Neural crest cell (in vitro differentiated cells): ENCODE measurements at regions not wholly inside any gene's neighbourhood (a gene's known extent, or its start where the extent isn't known, plus 50 kb on each side); places are given as distances from the start of the nearest gene placed in this dataset.

Source experiments
- DNase-seq: peaks from one replicate; pipeline ENCODE4 v3.0.0; 2021; ENCODE audit warnings: low read depth, mixed read lengths, low spot score
- H3K27ac Mint-ChIP-seq: one replicate; pipeline ENCODE4 v1.8.0; 2021; ENCODE audit warnings: mild to moderate bottlenecking, mixed read lengths; ENCODE audit not compliant: unreplicated experiment
- H3K27me3 Mint-ChIP-seq: 2 replicates; pipeline ENCODE4 v1.8.0; 2021; ENCODE audit warnings: low read depth, mild to moderate bottlenecking, mixed read lengths
- H3K36me3 Mint-ChIP-seq: 2 replicates; pipeline ENCODE4 v1.8.0; 2021; ENCODE audit warnings: low read depth, mild to moderate bottlenecking, mixed read lengths
- H3K4me1 Mint-ChIP-seq: 2 replicates; pipeline ENCODE4 v1.8.0; 2021; ENCODE audit warnings: mixed read lengths
- H3K4me3 Mint-ChIP-seq: one replicate; pipeline ENCODE4 v1.8.0; 2021; ENCODE audit warnings: mild to moderate bottlenecking, mixed read lengths
- H3K9me3 Mint-ChIP-seq: 2 replicates; pipeline ENCODE4 v1.8.0; 2021; ENCODE audit warnings: mixed read lengths
- TF ChIP-seq, protein P1 (sequence below): fragments of 200-600 bp; sonication (generic); conservative IDR thresholded peaks from 2 replicates; pipeline ENCODE4 v1.5.0; 2021; ENCODE audit warnings: antibody characterized with exemption, mild to moderate bottlenecking

DNA sequence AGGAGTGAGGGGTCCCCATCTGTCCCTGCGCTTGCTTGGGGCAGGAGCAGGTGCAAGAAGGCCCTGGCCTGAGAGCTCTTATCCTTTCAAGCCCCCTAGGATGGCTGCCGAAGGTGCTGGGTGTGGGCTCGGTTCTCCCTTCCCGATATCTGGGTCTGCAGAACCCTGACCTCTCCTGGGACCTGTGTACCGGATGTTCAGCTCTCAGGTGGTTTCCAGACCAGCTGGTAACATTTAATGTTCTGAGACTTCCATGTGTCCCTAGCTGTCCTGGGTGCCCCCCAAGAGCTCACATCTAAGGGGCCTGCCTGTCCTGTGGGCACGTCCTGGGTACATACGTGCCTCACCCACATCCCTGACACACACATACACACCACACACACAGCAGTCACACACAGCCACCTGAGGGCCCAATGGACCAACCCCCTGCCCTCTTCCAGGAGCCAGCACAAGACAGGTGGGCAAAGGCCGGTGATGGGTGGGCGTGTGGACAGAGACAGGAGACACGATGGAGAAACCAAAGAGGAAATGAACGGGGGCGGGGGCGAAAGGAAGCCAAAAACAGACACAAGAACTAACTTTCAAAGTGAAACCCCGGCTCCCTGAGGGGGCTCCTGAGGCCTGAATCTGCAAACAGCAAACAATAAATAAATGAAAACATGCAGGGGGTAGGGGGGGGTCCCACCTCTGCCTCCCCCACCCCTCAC lies 124.3 kb downstream of the PTPRS start:
- H3K36me3 Mint-ChIP-seq, result peaks cover 50% of the 10 kb centered on the region
- H3K9me3 Mint-ChIP-seq, result no peaks in the 10 kb centered on the region
- TF ChIP-seq, protein P1, sequence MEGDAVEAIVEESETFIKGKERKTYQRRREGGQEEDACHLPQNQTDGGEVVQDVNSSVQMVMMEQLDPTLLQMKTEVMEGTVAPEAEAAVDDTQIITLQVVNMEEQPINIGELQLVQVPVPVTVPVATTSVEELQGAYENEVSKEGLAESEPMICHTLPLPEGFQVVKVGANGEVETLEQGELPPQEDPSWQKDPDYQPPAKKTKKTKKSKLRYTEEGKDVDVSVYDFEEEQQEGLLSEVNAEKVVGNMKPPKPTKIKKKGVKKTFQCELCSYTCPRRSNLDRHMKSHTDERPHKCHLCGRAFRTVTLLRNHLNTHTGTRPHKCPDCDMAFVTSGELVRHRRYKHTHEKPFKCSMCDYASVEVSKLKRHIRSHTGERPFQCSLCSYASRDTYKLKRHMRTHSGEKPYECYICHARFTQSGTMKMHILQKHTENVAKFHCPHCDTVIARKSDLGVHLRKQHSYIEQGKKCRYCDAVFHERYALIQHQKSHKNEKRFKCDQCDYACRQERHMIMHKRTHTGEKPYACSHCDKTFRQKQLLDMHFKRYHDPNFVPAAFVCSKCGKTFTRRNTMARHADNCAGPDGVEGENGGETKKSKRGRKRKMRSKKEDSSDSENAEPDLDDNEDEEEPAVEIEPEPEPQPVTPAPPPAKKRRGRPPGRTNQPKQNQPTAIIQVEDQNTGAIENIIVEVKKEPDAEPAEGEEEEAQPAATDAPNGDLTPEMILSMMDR, result no peak
- peak overlapping the region; percentile 27 for H3K27ac Mint-ChIP-seq
- no peak overlapping the region for H3K4me3 Mint-ChIP-seq
- no peak for DNase-seq
- no peaks in the 10 kb centered on the region for H3K27me3 Mint-ChIP-seq
- no peaks in the 10 kb centered on the region for H3K4me1 Mint-ChIP-seq

- no peak overlapping the region for H3K4me3 Mint-ChIP-seq
- TF ChIP-seq, protein P1, result no peak
- no peak overlapping the region for H3K27ac Mint-ChIP-seq
- DNase-seq, result no peak
- no peaks in the 10 kb centered on the region for H3K4me1 Mint-ChIP-seq
- peaks cover 46% of the 10 kb centered on the region for H3K36me3 Mint-ChIP-seq
- H3K9me3 Mint-ChIP-seq, result peaks cover 2% of the 10 kb centered on the region
- H3K27me3 Mint-ChIP-seq, result no peaks in the 10 kb centered on the region
Measured at GRCh38 chr19:5215431-5215830, 125.2 kb downstream of the PTPRS start.

DNA sequence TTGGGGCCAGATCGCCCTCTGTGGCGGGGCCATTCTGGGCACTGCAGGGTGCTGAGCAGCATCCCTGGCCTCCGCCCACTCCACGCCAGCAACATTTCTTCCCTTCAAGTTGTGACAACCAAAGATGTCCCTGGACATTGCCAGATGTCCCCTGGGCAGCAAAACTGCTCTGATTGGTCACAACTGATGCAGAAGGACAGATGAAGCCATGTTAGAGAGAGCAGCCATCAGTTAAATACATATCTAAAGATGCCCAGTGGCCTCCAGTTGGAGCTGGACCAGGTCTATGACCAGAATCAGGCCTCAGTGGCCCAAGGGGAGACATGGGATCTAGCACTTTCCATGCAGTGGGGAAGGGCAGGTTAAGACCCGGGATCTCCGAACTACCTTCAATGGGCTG lies 125.7 kb downstream of the PTPRS start:
- DNase-seq, result no peak
- Mint-ChIP-seq H3K4me1 (no peaks in the 10 kb centered on the region), H3K4me3 (no peak overlapping the region), H3K27ac (peak overlapping the region; percentile 91), H3K27me3 (no peaks in the 10 kb centered on the region), H3K9me3 (peaks cover 2% of the 10 kb centered on the region), H3K36me3 (peaks cover 46% of the 10 kb centered on the region)
- TF ChIP-seq, protein P1, result no peak

- no peak for DNase-seq
- no peak overlapping the region for H3K27ac Mint-ChIP-seq
- no peaks in the 10 kb centered on the region for H3K4me1 Mint-ChIP-seq
- peaks cover 2% of the 10 kb centered on the region for H3K9me3 Mint-ChIP-seq
- no peak overlapping the region for H3K4me3 Mint-ChIP-seq
- peaks cover 42% of the 10 kb centered on the region for H3K36me3 Mint-ChIP-seq
- TF ChIP-seq, protein P1, result no peak
- H3K27me3 Mint-ChIP-seq, result no peaks in the 10 kb centered on the region
Measured at GRCh38 chr19:5214371-5214770, 126.2 kb downstream of the PTPRS start.

DNA sequence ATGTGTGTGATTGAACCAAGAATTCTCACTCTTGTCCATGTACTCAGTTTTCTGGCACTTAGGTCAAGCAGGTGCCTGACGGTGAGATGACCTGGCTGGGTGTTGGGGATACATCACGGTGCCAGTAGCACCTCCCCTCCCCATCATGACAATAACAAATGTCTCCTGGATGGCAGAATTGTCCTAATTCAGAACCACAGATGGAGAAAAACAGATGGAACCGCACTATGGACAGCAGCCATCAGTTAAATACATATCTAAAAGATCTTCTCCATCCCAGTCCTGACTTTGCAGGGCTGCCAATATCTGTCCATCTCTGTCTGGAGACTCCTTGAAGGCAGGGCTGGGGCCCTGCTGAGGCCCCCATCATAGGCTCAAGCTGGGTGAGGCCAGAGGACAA lies 126.9 kb downstream of the PTPRS start:
- no peaks in the 10 kb centered on the region for H3K27me3 Mint-ChIP-seq
- TF ChIP-seq, protein P1, result no peak
- H3K4me3 Mint-ChIP-seq, result no peak overlapping the region
- no peaks in the 10 kb centered on the region for H3K4me1 Mint-ChIP-seq
- H3K36me3 Mint-ChIP-seq, result peaks cover 39% of the 10 kb centered on the region
- DNase-seq, result no peak
- H3K9me3 Mint-ChIP-seq, result peaks cover 2% of the 10 kb centered on the region
- no peak overlapping the region for H3K27ac Mint-ChIP-seq
